SK-N-MC (cell line): ENCODE measurements at regions not wholly inside any gene's neighbourhood (a gene's known extent, or its start where the extent isn't known, plus 50 kb on each side); places are given as distances from the start of the nearest gene placed in this dataset.

Experiments
- DNase-seq: peaks from one replicate; pipeline ENCODE4 v3.0.0-alpha.2; 2011; ENCODE audit warnings: low read depth, low spot score
- H3K27ac ChIP-seq: fragments of 200-600 bp; sonication (generic); 2 replicates; pipeline ENCODE4 v1.5.1; 2016; ENCODE audit warnings: mixed run types
- H3K36me3 ChIP-seq: fragments of 200-600 bp; sonication (generic); 2 replicates; pipeline ENCODE4 v1.6.1; 2017; ENCODE audit warnings: antibody characterized with exemption, low read length, mixed read lengths; ENCODE audit not compliant: insufficient read depth
- H3K4me3 ChIP-seq: fragments of 200-600 bp; sonication (generic); 2 replicates; pipeline ENCODE4 v1.5.1; 2016
- H3K9ac ChIP-seq: fragments of 200-600 bp; sonication (generic); 2 replicates; pipeline ENCODE4 v1.8.0; 2017; ENCODE audit warnings: mixed run types, mixed read lengths; ENCODE audit not compliant: insufficient read length
- H3K9me3 ChIP-seq: fragments of 200-600 bp; sonication (generic); 2 replicates; pipeline ENCODE4 v1.6.1; 2017; ENCODE audit warnings: low read depth, mild to moderate bottlenecking, antibody characterized with exemption, low read length, moderate library complexity, mixed read lengths
- EZH2 ChIP-seq: fragments of 200-600 bp; sonication (generic); IDR thresholded peaks from one replicate; pipeline ENCODE4 v1.6.1; 2017; ENCODE audit warnings: antibody characterized with exemption
- FOXP2 ChIP-seq: optimal IDR thresholded peaks from 2 replicates; pipeline ENCODE3; 2011; ENCODE audit warnings: mild to moderate bottlenecking, moderate library complexity; ENCODE audit not compliant: insufficient read depth; ENCODE audit errors: extremely low read length, control extremely low read depth
- POLR2AphosphoS5 ChIP-seq: IDR thresholded peaks from 2 replicates; pipeline ENCODE4 v1.6.1; 2012; ENCODE audit warnings: mild to moderate bottlenecking, low read depth, low read length, borderline replicate concordance

DNA sequence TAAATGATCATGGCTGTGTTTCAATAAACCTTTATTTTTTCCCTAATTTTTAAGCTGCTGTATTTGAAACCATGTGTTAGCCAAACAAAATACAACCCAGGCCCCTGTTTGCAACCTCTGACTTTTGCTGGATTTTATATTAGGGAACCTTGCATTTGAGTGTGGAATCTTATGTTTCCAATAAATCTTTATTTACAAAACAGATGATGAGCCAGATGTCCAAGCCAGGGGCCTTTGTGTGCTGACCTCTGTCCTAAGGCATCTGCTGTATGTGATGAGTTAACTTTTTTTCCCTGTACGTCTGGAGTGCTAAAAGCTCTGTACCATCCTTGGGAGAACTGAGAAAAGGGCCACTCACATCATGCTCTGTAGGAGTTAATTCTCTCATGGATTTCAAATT lies 162.9 kb downstream of the TRIB2 start:
- no peak for DNase-seq
- H3K4me3 ChIP-seq: no peak overlapping the region
- H3K9me3 ChIP-seq: no peaks in the 10 kb centered on the region
- TF ChIP-seq POLR2AphosphoS5 (no peak), EZH2 (no peak), FOXP2 (no peak)
- no peak overlapping the region for H3K9ac ChIP-seq
- H3K36me3 ChIP-seq: no peaks in the 10 kb centered on the region
- H3K27ac ChIP-seq: no peak overlapping the region

DNA sequence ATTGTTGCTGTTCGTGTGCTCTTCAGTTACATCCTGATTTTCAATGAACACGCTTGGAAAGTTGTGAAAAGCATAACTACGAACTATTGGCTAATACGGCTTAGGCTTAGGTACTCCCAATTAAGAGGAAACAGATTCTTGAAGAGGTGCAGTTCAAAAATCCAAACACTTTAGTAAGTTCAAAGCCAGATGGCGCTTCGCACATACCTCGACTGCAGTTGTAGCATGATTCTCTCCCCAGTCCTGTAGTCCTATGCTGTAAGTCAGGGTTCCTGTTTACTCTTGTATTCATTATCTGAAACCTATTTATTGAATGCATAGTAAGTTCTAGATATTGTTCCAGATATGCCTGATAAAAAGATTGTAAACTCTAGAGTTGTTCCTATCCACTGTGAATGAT lies 165.2 kb downstream of the TRIB2 start:
- no peak for TF ChIP-seq EZH2
- H3K27ac ChIP-seq: no peak overlapping the region
- no peak overlapping the region for H3K9ac ChIP-seq
- H3K36me3 ChIP-seq: no peaks in the 10 kb centered on the region
- H3K9me3 ChIP-seq: no peaks in the 10 kb centered on the region
- no peak for DNase-seq
- no peak overlapping the region for H3K4me3 ChIP-seq

DNA sequence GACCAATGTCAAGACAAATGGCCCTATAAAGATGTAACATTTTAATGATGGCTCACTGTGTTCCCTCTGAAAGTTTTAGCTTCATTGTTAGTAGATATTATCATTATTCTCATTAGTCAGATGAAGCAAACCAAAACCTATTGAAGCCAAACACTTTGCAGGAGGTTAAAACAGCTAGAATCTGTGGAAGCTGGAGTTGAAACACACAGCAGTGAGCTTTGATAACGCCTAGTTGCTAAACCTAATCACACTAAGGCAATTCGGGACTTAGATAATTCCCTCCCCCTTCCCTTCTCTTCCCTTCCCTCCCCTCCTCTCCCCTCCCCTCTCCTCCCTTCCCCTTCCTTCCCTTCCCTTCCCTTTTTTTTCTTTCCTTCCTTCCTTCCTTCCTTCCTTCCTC lies 165.7 kb downstream of the TRIB2 start:
- Histone ChIP-seq H3K4me3 (no peak overlapping the region), H3K9ac (no peak overlapping the region), H3K27ac (no peak overlapping the region), H3K9me3 (no peaks in the 10 kb centered on the region), H3K36me3 (no peaks in the 10 kb centered on the region)
- no peak for DNase-seq
- TF ChIP-seq EZH2 (no peak), FOXP2 (no peak), POLR2AphosphoS5 (no peak)

DNA sequence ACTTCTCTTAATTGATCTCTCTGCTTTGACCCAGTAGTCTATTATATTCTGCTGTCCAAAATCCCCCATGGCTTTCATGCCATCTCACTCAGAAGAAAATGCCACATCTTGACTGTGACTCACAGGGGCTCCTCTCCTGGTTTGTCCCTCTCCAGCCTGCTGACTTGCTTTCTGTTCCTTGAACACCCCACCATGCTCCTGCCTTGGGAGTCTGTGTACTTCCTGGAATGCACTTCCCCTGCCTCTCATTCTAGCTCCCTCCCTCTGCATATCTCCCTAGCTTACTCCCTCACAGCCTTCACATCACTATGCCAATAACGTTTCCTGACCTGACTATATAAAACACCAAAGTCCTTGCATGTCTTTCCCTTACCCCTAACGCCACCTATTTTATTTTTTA lies 167.2 kb downstream of the TRIB2 start:
- no peak for TF ChIP-seq FOXP2
- no peak for TF ChIP-seq EZH2
- no peak for TF ChIP-seq POLR2AphosphoS5
- Histone ChIP-seq H3K9ac (no peak overlapping the region), H3K27ac (no peak overlapping the region), H3K36me3 (no peaks in the 10 kb centered on the region), H3K4me3 (no peak overlapping the region), H3K9me3 (no peaks in the 10 kb centered on the region)
- no peak for DNase-seq

DNA sequence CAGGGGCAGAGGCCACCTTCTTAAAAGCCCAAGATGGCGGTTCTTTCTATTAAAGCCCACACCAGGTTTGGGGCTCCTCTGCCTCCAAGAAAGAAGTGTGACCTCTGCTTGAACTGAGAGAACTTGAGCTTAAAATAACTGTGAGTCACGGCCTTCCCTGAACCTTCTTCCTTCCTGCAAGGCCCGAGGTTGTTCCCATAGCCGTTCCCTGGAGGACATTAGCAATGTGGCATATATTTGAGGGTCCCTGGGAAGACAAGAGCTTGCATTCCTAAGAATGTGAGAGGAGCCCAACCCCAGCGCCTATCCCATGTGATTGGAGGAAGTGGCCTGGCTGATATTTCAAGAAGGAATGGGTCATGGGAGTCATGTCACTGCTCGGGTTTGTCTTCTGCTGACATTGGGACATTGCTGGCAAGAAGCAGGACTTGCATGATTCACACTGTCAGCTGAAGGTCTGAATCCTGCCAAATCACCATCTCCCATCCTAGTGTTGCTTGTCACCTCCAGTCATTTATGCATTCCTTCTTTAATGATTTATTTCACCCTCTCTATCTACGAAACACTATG lies 168.1 kb downstream of the TRIB2 start:
- H3K9me3 ChIP-seq: no peaks in the 10 kb centered on the region
- H3K27ac ChIP-seq: no peak overlapping the region
- TF ChIP-seq POLR2AphosphoS5: no peak
- TF ChIP-seq EZH2: no peak
- no peak for TF ChIP-seq FOXP2
- no peak for DNase-seq
- no peak overlapping the region for H3K4me3 ChIP-seq
- H3K36me3 ChIP-seq: no peaks in the 10 kb centered on the region
- no peak overlapping the region for H3K9ac ChIP-seq

DNA sequence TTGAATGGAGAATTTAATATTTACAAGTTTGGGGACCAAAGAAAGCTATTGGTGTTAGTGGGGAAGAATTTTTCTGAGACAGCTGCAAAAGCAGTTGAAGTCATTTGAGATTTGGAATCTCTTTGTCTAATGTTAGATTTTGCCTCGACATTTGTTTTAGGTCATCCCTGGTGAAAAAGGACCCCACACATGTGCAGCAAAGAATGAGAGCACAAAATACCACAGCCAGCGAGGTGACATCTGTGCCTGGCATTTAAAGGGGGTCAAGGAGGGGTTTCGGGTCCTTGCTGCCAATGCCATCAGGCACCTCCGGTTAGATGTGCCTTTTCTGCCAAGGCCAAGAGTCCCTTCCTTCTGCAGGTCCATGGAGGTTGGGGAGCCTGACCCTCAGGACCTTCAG lies 173.3 kb downstream of the TRIB2 start:
- H3K9me3 ChIP-seq: no peaks in the 10 kb centered on the region
- no peak overlapping the region for H3K27ac ChIP-seq
- H3K4me3 ChIP-seq: no peak overlapping the region
- no peak for DNase-seq
- H3K36me3 ChIP-seq: no peaks in the 10 kb centered on the region
- TF ChIP-seq FOXP2: no peak
- no peak for TF ChIP-seq POLR2AphosphoS5
- TF ChIP-seq EZH2: no peak
- H3K9ac ChIP-seq: no peak overlapping the region

DNA sequence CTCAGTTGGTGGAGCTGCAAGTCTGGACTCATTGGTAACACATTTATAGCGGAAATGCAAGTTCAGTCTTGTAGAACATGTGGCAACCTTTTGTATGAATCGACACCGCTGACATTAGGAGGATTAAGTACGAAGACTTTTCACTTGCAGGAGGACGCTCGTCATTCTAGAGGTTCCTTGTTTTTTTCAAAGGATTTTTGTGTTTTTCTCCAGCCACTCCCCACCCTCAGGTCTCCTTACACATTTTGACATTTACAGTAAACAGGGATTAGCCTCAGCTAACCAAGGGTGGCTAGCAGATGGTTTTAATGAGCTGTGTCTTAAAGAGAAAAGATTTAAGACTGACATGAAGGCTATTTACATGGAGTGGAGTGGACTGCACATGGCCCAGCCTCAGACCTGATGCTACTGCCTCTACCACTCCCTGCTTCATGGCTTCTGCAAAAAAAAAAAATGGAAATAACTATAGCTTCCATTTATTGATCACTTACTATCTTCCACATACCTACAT lies 173.8 kb downstream of the TRIB2 start:
- Histone ChIP-seq H3K9me3 (no peaks in the 10 kb centered on the region), H3K36me3 (no peaks in the 10 kb centered on the region), H3K9ac (no peak overlapping the region), H3K27ac (no peak overlapping the region), H3K4me3 (no peak overlapping the region)
- no peak for DNase-seq
- TF ChIP-seq FOXP2 (no peak), POLR2AphosphoS5 (no peak), EZH2 (no peak)

DNA sequence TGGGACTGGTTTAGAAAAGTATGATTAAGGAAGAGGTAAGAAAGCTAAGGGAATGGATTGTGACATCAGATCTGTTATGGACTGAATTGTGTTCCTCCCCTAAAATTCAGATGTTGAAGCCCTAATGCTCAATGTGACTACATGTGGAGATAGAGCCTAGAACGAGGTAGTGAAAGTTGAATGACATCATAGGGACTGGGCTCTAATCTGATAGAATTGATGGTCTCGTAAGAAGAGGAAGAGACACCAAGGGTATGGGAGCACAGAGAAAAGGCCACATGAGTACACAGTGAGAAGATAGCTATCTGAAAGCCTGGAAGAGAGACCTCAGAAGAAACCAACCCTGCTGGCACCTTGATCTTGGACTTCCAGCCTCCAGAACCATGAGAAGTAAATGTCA lies 178.3 kb downstream of the TRIB2 start:
- H3K27ac ChIP-seq: no peak overlapping the region
- no peaks in the 10 kb centered on the region for H3K9me3 ChIP-seq
- TF ChIP-seq FOXP2 (no peak), EZH2 (no peak), POLR2AphosphoS5 (no peak)
- no peak overlapping the region for H3K9ac ChIP-seq
- H3K36me3 ChIP-seq: no peaks in the 10 kb centered on the region
- no peak overlapping the region for H3K4me3 ChIP-seq
- DNase-seq: no peak

DNA sequence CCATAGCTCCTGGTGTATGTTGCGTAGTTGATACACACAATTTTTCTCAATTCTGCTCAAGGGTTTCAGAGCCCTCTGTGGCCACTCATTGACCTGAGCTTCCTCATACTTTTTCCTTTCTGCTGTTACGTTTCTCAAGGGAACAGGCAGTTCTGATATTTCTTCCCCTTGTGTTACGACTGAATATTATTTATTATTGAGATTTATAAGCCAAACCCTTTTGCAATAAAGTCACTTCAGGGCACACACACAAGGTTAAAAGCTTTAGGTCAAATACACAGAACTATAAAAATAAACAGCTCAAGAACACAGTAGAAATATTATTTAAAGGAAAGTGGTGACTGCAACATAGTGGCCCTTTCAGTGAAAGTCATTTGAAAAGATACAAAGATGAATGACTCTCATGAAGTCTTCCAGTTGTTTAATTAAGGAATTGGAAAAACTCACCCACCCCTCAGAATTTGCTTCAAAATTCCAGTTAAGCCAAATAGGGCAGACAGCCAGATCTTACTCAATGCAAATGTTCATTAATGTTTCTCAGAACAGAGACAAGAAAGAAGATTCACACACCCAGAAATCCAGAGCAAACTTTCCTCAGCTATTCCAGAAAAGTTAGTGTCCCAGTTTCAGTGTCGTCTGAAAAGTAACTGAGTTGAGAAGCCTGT lies 179.7 kb downstream of the TRIB2 start:
- no peaks in the 10 kb centered on the region for H3K36me3 ChIP-seq
- no peak overlapping the region for H3K9ac ChIP-seq
- H3K4me3 ChIP-seq: no peak overlapping the region
- no peaks in the 10 kb centered on the region for H3K9me3 ChIP-seq
- no peak overlapping the region for H3K27ac ChIP-seq
- no peak for DNase-seq
- no peak for TF ChIP-seq POLR2AphosphoS5
- TF ChIP-seq FOXP2: no peak
- no peak for TF ChIP-seq EZH2

DNA sequence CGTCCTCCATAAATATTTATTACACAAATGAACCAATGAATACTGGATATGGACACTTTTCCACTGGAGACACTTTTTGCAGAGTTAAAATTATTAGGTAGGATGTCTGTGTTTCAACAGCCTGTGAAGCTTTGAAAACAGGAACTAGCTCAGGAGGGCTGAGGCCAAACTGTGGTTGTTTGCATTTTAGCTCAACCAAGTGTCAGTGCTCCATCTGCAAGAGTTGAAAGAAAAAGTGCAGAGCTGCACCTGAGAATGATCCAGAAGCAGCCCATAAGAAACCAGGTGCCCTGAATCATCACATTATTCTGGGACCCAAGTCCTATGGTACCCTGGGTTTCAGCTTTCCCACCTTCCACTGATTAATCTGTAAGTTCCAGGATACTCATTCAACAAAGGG lies 180.4 kb downstream of the TRIB2 start:
- DNase-seq: no peak
- no peak overlapping the region for H3K27ac ChIP-seq

More for the DNA sequence above, 180.4 kb downstream of the TRIB2 start:
- H3K9me3 ChIP-seq: no peaks in the 10 kb centered on the region
- no peak for TF ChIP-seq EZH2
- TF ChIP-seq FOXP2: no peak
- no peak for TF ChIP-seq POLR2AphosphoS5
- H3K4me3 ChIP-seq: no peak overlapping the region
- H3K9ac ChIP-seq: no peak overlapping the region
- no peaks in the 10 kb centered on the region for H3K36me3 ChIP-seq
